ENCODE measurements at regions not wholly inside any gene's neighbourhood (a gene's known extent, or its start where the extent isn't known, plus 50 kb on each side); places are given as distances from the start of the nearest gene placed in this dataset.

GRCh38 chr1:184262109-184262508, 124.7 kb upstream of the C1orf21 start:
- H3K9me3 ChIP-seq (replicated peaks in 1 of 3) = no peaks in the 10 kb centered on the region

GRCh38 chr1:184267747-184268146, 119.1 kb upstream of the C1orf21 start:
- DNase-seq = no peak
- Histone ChIP-seq H3K36me3 (replicated peaks in 1 of 2) (no peaks in the 10 kb centered on the region), H3K27ac (no peak overlapping the region), H3K9me3 (replicated peaks in 1 of 3) (no peaks in the 10 kb centered on the region), H3K4me1 (replicated peaks in 1 of 2) (no peaks in the 10 kb centered on the region), H3K4me3 (no peak overlapping the region), H3K27me3 (no peaks in the 10 kb centered on the region)
- intact Hi-C loops (cut with DNase I) = no loop called here
- 77 to 85% (median 84%) methylated on average over 4 of the region's 4 CpGs for WGBS, 4 donors
- TF ChIP-seq CTCF (IDR thresholded peaks at IDR 0.05) = no peak
- TF ChIP-seq POLR2A (IDR thresholded peaks at IDR 0.05) = no peak

More at GRCh38 chr1:184262109-184262508, 124.7 kb upstream of the C1orf21 start:
- H3K4me1 ChIP-seq (replicated peaks in 1 of 2) = no peaks in the 10 kb centered on the region
- no peak for DNase-seq
- H3K36me3 ChIP-seq (replicated peaks in 1 of 2) = no peaks in the 10 kb centered on the region
- H3K4me3 ChIP-seq = no peak overlapping the region
- H3K27me3 ChIP-seq = no peaks in the 10 kb centered on the region
- H3K27ac ChIP-seq = no peak overlapping the region
- intact Hi-C loops (cut with DNase I) = no loop called here
- no peak for TF ChIP-seq POLR2A (IDR thresholded peaks at IDR 0.05)
- no peak for TF ChIP-seq CTCF (IDR thresholded peaks at IDR 0.05)

GRCh38 chr1:184270556-184270955, 116.3 kb upstream of the C1orf21 start:
- TF ChIP-seq POLR2A (IDR thresholded peaks at IDR 0.05) (no peak), CTCF (IDR thresholded peaks at IDR 0.05) (no peak)
- intact Hi-C loops (cut with DNase I) = no loop called here

GRCh38 chr1:184272175-184272866, 114.5 kb upstream of the C1orf21 start:
- no peaks in the 10 kb centered on the region for H3K36me3 ChIP-seq (replicated peaks in 1 of 2)
- intact Hi-C loops (cut with DNase I) = no loop called here
- no peak for DNase-seq
- TF ChIP-seq POLR2A (IDR thresholded peaks at IDR 0.05) = no peak
- TF ChIP-seq CTCF (IDR thresholded peaks at IDR 0.05) = no peak
- H3K27ac ChIP-seq = no peak overlapping the region
- H3K4me1 ChIP-seq (replicated peaks in 1 of 2) = no peaks in the 10 kb centered on the region
- 48 to 53% (median 50%) methylated on average over 5 of the region's 5 CpGs for WGBS, 4 donors
- no peak overlapping the region for H3K4me3 ChIP-seq
- no peaks in the 10 kb centered on the region for H3K27me3 ChIP-seq
- no peaks in the 10 kb centered on the region for H3K9me3 ChIP-seq (replicated peaks in 1 of 3)

More at GRCh38 chr1:184270556-184270955, 116.3 kb upstream of the C1orf21 start:
- Histone ChIP-seq H3K4me3 (no peak overlapping the region), H3K36me3 (replicated peaks in 1 of 2) (no peaks in the 10 kb centered on the region), H3K27ac (no peak overlapping the region), H3K27me3 (no peaks in the 10 kb centered on the region), H3K4me1 (replicated peaks in 1 of 2) (no peaks in the 10 kb centered on the region), H3K9me3 (replicated peaks in 1 of 3) (no peaks in the 10 kb centered on the region)
- DNase-seq = no peak
- WGBS, 4 donors = 56 to 83% (median 76%) methylated on average over 1 to 3 of the region's 3 CpGs
